ENCODE measurements at regions not wholly inside any gene's neighbourhood (a gene's known extent, or its start where the extent isn't known, plus 50 kb on each side); places are given as distances from the start of the nearest gene placed in this dataset.
A peak's percentile ranks its signal among the peaks of the same experiment; 100 is the strongest.

DNA sequence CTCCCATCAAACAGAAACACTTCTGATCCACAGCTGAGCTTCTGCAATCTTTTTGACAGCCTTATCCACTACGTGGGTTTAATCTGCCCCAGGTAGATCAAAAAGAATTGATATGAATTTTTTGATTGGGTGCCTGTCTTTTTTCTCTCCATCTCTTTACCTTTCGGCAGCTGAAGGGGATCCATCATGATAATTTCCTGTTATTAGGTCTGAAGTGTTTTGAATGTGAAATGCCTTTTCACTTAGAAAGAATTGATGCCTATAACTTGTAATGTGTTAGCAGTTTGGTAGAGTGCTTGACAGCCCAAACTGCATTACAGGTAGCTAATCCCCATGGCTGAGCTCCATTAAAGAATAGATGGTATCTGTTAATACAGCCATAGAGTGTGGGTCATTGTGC, 745.4 kb downstream of the TLR4 start:
- H3K4me3 ChIP-seq (ENCODE audit: low read depth, low read length), result no peak overlapping the region
- DNase-seq (ENCODE audit: low read depth, low spot score), result no peak
- in situ Hi-C loops (cut with HindIII; ENCODE audit: low sequenced_read_pairs), result no loop called here
- TF ChIP-seq, protein P1, sequence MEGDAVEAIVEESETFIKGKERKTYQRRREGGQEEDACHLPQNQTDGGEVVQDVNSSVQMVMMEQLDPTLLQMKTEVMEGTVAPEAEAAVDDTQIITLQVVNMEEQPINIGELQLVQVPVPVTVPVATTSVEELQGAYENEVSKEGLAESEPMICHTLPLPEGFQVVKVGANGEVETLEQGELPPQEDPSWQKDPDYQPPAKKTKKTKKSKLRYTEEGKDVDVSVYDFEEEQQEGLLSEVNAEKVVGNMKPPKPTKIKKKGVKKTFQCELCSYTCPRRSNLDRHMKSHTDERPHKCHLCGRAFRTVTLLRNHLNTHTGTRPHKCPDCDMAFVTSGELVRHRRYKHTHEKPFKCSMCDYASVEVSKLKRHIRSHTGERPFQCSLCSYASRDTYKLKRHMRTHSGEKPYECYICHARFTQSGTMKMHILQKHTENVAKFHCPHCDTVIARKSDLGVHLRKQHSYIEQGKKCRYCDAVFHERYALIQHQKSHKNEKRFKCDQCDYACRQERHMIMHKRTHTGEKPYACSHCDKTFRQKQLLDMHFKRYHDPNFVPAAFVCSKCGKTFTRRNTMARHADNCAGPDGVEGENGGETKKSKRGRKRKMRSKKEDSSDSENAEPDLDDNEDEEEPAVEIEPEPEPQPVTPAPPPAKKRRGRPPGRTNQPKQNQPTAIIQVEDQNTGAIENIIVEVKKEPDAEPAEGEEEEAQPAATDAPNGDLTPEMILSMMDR (IDR thresholded peaks at IDR 0.05; ENCODE audit: low read depth, low read length), result no peak

DNA sequence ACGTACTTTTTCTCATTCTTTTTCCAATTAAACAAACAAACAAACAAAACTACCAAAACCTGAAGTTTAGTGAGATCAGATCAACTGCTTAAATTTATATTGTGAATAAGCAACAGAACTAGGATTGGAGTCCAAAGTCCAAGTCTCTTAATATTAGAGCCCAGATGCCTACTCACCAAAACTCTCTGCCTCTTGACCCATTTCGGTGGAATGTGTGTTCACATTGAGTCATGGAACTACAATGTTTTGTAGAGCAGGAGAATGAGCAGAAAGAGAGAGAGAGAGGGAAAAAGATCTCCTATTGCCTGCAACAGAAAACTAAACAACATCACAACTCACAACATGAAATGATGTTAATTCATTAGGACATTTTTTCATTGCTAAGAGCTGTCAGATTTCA, 751.1 kb downstream of the TLR4 start:
- DNase-seq (ENCODE audit: low read depth, low spot score), result peak; percentile 42
- H3K4me3 ChIP-seq (ENCODE audit: low read depth, low read length), result no peak overlapping the region
- in situ Hi-C loops (cut with HindIII; ENCODE audit: low sequenced_read_pairs), result no loop called here
- TF ChIP-seq, protein P1 (IDR thresholded peaks at IDR 0.05; ENCODE audit: low read depth, low read length), result no peak

DNA sequence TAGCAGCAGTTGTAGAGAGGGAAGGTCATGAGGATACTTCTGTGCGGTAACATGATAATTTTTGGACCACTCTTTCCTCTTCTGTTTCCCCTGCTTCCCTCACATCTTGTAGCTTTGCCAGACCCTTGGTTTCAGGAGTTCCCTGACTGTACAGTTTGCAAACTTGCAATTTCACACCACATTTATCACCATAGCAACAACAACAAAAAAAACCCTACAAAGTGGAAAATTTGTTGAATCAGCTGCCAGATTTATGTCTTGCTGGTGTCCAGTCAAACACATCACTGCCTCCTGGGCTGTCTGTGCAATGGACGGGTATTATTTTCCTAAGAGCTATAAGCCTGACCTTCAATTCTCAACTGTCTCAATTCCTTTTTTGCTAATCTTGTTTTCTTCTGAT, 751.6 kb downstream of the TLR4 start:
- no peak overlapping the region for H3K4me3 ChIP-seq (ENCODE audit: low read depth, low read length)
- peak; percentile 78 for DNase-seq (ENCODE audit: low read depth, low spot score)
- TF ChIP-seq, protein P1 (IDR thresholded peaks at IDR 0.05; ENCODE audit: low read depth, low read length), result no peak
- in situ Hi-C loops (cut with HindIII; ENCODE audit: low sequenced_read_pairs), result no loop called here

DNA sequence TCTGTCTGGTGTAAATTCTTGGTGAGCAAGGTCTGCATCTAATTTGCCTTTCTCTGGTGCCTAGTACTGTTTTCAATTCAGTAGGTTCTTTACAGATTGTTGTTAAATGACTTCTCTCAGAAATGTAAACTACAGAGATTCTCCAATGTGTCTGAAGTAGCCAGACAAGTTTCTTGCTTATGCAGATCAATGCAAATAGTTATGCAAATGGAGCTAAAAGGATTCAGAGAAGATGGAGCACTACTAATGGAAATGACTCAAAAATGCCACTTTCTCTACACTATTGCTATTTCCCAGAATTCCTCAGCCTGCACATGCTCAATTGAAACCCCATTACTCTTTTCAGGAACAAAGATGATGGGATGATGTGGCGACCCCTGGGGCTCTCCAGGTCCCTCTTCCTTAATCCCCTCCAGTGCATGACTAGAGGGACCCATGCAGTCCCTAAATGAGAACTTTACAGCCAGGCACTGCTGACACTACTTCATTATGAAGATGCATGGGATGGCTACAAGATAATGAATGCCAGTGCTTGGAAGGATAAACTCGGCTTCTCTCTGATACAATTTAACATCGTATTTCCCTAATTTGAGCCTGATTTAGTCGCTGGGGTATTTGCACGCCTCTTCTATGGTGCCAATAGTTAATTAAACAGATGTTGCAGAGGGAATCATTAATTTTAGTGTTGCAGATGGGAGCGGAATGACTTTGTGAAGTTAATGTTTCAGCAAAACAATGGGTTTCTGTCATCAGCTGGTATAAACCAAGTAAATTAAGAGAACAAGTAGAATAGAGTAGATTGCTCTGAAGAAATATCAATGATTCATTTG, 753.2 kb downstream of the TLR4 start:
- H3K4me3 ChIP-seq (ENCODE audit: low read depth, low read length), result no peak overlapping the region
- no peak for DNase-seq (ENCODE audit: low read depth, low spot score)
- TF ChIP-seq, protein P1 (IDR thresholded peaks at IDR 0.05; ENCODE audit: low read depth, low read length), result no peak
- in situ Hi-C loops (cut with HindIII; ENCODE audit: low sequenced_read_pairs), result no loop called here

DNA sequence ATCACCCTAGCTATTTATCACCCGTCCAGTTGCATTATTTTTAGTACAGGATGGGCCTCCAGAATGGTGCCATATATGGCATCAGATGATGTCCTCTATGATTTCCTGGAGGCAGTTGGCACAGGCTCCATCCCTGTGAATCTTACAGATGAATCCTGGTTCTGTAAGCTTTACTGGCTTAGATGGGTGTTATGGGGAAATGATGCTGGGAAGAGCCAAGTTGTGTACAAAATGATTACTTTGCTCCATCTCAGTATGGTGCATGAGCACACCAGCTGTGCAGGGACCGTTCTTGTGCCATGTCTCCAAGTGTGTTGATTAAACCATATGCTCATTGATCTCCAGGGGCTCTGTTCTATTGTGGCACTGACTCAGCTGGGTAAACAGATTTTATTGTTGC, 755.7 kb downstream of the TLR4 start:
- in situ Hi-C loops (cut with HindIII; ENCODE audit: low sequenced_read_pairs), result no loop called here
- TF ChIP-seq, protein P1 (IDR thresholded peaks at IDR 0.05; ENCODE audit: low read depth, low read length), result no peak
- peak; percentile 3 for DNase-seq (ENCODE audit: low read depth, low spot score)
- no peak overlapping the region for H3K4me3 ChIP-seq (ENCODE audit: low read depth, low read length)

DNA sequence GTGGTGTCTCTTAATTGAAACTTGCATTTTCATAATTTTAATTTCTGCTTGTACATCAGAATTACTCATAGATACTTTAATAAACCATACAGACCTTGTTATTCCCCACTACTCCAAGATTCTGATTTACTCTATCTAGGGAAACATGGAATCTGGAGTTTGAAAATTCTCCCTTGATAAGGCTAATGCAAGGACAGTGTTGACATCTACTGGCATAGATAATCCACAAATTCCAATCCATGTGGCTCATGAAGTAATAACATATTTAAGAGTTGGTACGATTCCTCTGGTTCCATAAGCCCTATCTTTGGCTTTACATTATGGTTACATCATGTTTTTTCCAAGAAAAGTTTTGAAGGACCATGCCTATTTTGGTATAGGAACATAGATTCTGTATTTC, 759.2 kb downstream of the TLR4 start:
- DNase-seq (ENCODE audit: low read depth, low spot score), result no peak
- TF ChIP-seq, protein P1 (IDR thresholded peaks at IDR 0.05; ENCODE audit: low read depth, low read length), result no peak
- in situ Hi-C loops (cut with HindIII; ENCODE audit: low sequenced_read_pairs), result no loop called here
- no peak overlapping the region for H3K4me3 ChIP-seq (ENCODE audit: low read depth, low read length)
